Smooth muscle cell (in vitro differentiated cells): ENCODE measurements at regions not wholly inside any gene's neighbourhood (a gene's known extent, or its start where the extent isn't known, plus 50 kb on each side); places are given as distances from the start of the nearest gene placed in this dataset.

Experiments
- DNase-seq: peaks from one replicate; lab custom pipeline; 2025; ENCODE audit not compliant: unreplicated experiment; lab: John Stamatoyannopoulos, UW
- H2AFZ ChIP-seq: fragments of 200-600 bp; sonication (generic); 2 replicates; pipeline ENCODE4 v1.6.0; 2016; ENCODE audit warnings: antibody characterized with exemption, low read depth, mild to moderate bottlenecking
- H3F3A ChIP-seq: fragments of 200-600 bp; sonication (generic); 2 replicates; pipeline ENCODE4 v1.6.0; 2017; ENCODE audit warnings: antibody characterized with exemption, low read depth
- H3K27ac ChIP-seq: fragments of 200-600 bp; sonication (generic); 2 replicates; pipeline ENCODE4 v1.5.1; 2016; ENCODE audit warnings: low read depth, mild to moderate bottlenecking
- H3K27me3 ChIP-seq: fragments of 200-600 bp; sonication (generic); 2 replicates; pipeline ENCODE4 v1.6.1; 2016; ENCODE audit warnings: low read depth, mild to moderate bottlenecking
- H3K36me3 ChIP-seq: fragments of 200-600 bp; sonication (generic); 2 replicates; pipeline ENCODE4 v1.5.1; 2016; ENCODE audit warnings: low read depth
- H3K4me1 ChIP-seq: fragments of 200-600 bp; sonication (generic); 2 replicates; pipeline ENCODE4 v1.5.1; 2016; ENCODE audit warnings: low read depth
- H3K4me2 ChIP-seq: fragments of 200-600 bp; sonication (generic); 2 replicates; pipeline ENCODE4 v1.6.0; 2016; ENCODE audit warnings: mild to moderate bottlenecking
- H3K4me3 ChIP-seq: fragments of 200-600 bp; sonication (generic); 2 replicates; pipeline ENCODE4 v1.5.1; 2016; ENCODE audit warnings: mild to moderate bottlenecking
- H3K79me2 ChIP-seq: fragments of 200-600 bp; sonication (generic); 2 replicates; pipeline ENCODE4 v1.6.0; 2016; ENCODE audit warnings: low read depth, mild to moderate bottlenecking
- H3K9ac ChIP-seq: fragments of 200-600 bp; sonication (generic); 2 replicates; pipeline ENCODE4 v1.6.0; 2016; ENCODE audit warnings: low read depth
- H3K9me3 ChIP-seq: fragments of 200-600 bp; sonication (generic); replicated peaks from 2 replicates; pipeline ENCODE4 v1.5.1; 2016; ENCODE audit warnings: low read depth
- H4K20me1 ChIP-seq: fragments of 200-600 bp; sonication (generic); 2 replicates; pipeline ENCODE4 v1.6.0; 2016; ENCODE audit warnings: low read depth
- WGBS: methylation state at CpG from one replicate; pipeline ENCODE4 v1.1.7; 2016; ENCODE audit warnings: low lambda C conversion rate; 5-methylcytosine and 5-hydroxymethylcytosine counted together
- TF ChIP-seq, protein P1 (sequence below): fragments of 200-600 bp; sonication (generic); IDR thresholded peaks from 2 replicates; pipeline ENCODE4 v1.5.1; 2017; ENCODE audit warnings: borderline replicate concordance, mild to moderate bottlenecking, antibody characterized with exemption; ENCODE audit not compliant: insufficient read depth, poor library complexity, severe bottlenecking

DNA sequence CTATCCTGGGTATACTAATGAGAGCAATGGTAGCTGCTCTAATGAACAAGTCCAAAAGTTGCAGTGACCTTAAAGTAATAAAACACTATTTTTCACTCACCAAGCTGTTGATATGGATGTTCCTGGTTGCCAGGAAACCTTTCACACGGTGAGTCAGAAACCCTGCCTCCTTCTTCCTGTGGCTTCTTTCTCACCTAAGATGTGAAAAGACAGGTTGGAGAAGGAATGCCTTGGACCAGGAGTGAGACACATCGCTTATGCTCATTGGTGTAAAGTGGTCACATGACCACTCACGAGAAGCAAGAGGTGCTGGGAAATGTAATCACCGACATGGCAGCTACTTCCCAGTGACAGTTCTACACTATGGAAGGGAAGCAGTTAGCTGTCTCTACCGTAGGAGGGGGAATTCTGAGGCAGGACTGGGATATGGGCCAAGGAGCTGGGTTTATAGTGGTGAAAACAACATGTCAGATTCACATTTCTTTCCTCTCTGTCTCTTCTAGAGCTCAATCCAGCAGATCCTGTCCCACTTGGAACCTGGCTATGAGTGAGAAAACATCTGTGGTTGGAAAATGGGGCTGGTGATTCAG is 320.4 kb upstream of the KLF4 start:
- H3K79me2 ChIP-seq: no peaks in the 10 kb centered on the region
- H2AFZ ChIP-seq: no peak overlapping the region
- no peaks in the 10 kb centered on the region for H3K9me3 ChIP-seq
- no peak overlapping the region for H3K4me2 ChIP-seq
- WGBS: 72% methylated on average over 5 of the region's 5 CpGs
- peak overlapping the region; percentile 86 for H3K27ac ChIP-seq
- DNase-seq: no peak
- no peak overlapping the region for H3K4me3 ChIP-seq
- no peaks in the 10 kb centered on the region for H4K20me1 ChIP-seq
- no peaks in the 10 kb centered on the region for H3F3A ChIP-seq
- TF ChIP-seq, protein P1, sequence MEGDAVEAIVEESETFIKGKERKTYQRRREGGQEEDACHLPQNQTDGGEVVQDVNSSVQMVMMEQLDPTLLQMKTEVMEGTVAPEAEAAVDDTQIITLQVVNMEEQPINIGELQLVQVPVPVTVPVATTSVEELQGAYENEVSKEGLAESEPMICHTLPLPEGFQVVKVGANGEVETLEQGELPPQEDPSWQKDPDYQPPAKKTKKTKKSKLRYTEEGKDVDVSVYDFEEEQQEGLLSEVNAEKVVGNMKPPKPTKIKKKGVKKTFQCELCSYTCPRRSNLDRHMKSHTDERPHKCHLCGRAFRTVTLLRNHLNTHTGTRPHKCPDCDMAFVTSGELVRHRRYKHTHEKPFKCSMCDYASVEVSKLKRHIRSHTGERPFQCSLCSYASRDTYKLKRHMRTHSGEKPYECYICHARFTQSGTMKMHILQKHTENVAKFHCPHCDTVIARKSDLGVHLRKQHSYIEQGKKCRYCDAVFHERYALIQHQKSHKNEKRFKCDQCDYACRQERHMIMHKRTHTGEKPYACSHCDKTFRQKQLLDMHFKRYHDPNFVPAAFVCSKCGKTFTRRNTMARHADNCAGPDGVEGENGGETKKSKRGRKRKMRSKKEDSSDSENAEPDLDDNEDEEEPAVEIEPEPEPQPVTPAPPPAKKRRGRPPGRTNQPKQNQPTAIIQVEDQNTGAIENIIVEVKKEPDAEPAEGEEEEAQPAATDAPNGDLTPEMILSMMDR: no peak
- no peaks in the 10 kb centered on the region for H3K27me3 ChIP-seq
- H3K9ac ChIP-seq: peak overlapping the region; percentile 61
- H3K36me3 ChIP-seq: no peaks in the 10 kb centered on the region
- no peaks in the 10 kb centered on the region for H3K4me1 ChIP-seq

DNA sequence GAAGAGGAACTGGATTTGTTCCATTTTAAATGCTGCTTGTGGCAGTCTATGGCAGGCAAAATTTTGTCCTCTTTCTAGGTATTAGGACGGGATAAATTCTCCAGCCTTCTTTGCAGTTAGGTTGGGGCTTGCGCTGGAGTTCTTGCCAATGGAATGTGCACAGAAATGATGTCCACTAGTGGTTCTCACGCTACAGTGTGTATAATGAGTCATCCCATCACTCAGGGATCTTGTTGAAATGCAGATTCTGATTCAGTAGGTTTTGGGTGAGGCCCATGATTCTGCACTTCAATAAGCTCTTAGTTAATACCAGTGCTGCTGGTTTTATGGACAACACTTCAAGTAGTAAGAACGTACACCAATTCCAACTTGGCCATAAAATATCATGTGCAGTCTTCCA is 317.6 kb upstream of the KLF4 start:
- H3K4me2 ChIP-seq: no peak overlapping the region
- H3K79me2 ChIP-seq: no peaks in the 10 kb centered on the region
- H3K4me3 ChIP-seq: no peak overlapping the region
- H3K4me1 ChIP-seq: no peaks in the 10 kb centered on the region
- peak overlapping the region; percentile 14 for H3K27ac ChIP-seq
- WGBS: 45% methylated on average over 4 of the region's 4 CpGs
- H3K27me3 ChIP-seq: peaks cover 5% of the 10 kb centered on the region
- H3F3A ChIP-seq: no peaks in the 10 kb centered on the region
- no peak for DNase-seq
- TF ChIP-seq, protein P1: no peak
- no peaks in the 10 kb centered on the region for H3K36me3 ChIP-seq
- no peak overlapping the region for H2AFZ ChIP-seq
- H3K9me3 ChIP-seq: no peaks in the 10 kb centered on the region
- no peaks in the 10 kb centered on the region for H4K20me1 ChIP-seq
- H3K9ac ChIP-seq: no peak overlapping the region

DNA sequence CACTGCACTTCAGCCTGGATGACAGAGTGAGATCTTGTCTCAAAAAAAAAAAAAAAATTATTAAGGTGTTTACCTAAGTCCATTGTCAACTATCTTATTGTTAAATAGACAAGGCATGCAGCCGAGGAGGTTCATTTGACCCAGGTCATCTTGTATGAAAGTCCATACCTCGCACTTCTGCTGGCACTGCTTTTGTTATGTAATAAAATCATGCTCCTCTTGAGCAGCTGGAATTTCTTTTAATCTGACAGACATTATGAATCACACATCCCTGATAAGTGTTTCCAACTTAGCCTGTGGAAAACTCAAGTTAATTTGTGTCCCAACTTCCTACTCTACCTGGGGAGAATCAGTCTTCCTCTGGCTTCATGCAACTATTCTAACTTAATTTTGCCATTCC is 315.6 kb upstream of the KLF4 start:
- H3K27me3 ChIP-seq: peaks cover 5% of the 10 kb centered on the region
- H3K4me3 ChIP-seq: no peak overlapping the region
- no peaks in the 10 kb centered on the region for H3K9me3 ChIP-seq
- no peak overlapping the region for H3K4me2 ChIP-seq
- H3K4me1 ChIP-seq: no peaks in the 10 kb centered on the region
- H3K27ac ChIP-seq: no peak overlapping the region
- no peaks in the 10 kb centered on the region for H4K20me1 ChIP-seq
- TF ChIP-seq, protein P1: no peak
- H3F3A ChIP-seq: no peaks in the 10 kb centered on the region
- H2AFZ ChIP-seq: no peak overlapping the region
- WGBS: 86% methylated on average over 2 of the region's 2 CpGs
- no peaks in the 10 kb centered on the region for H3K36me3 ChIP-seq
- no peak for DNase-seq
- H3K9ac ChIP-seq: no peak overlapping the region
- no peaks in the 10 kb centered on the region for H3K79me2 ChIP-seq

DNA sequence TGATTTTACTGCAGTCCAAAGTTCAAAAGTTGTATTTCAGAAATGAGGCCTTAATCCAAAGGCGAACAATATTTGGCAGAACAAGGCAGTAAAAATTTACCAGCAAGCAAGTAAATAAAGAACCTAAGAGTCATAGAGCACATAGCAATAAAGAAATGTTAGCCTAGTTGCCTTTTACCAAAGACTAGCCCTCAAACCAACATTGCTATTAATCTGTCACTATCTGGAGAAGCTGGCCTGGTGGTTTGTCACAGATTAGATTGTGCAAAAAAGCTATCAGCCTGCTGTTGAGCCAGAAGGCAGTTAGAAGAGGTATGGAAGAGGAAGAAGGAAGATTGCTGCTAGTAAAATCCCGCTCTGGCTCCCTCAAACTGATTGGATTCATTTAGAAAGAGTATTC is 304.7 kb upstream of the KLF4 start:
- H3K4me3 ChIP-seq: no peak overlapping the region
- 45% methylated on average over 2 of the region's 2 CpGs for WGBS
- TF ChIP-seq, protein P1: no peak
- no peak overlapping the region for H2AFZ ChIP-seq
- H3K27me3 ChIP-seq: no peaks in the 10 kb centered on the region
- no peak for DNase-seq
- no peaks in the 10 kb centered on the region for H3K79me2 ChIP-seq
- H3K4me1 ChIP-seq: no peaks in the 10 kb centered on the region
- no peaks in the 10 kb centered on the region for H4K20me1 ChIP-seq
- H3K9ac ChIP-seq: no peak overlapping the region
- H3K9me3 ChIP-seq: no peaks in the 10 kb centered on the region
- peak overlapping the region; percentile 18 for H3K4me2 ChIP-seq
- no peaks in the 10 kb centered on the region for H3K36me3 ChIP-seq
- H3K27ac ChIP-seq: no peak overlapping the region
- no peaks in the 10 kb centered on the region for H3F3A ChIP-seq
